ENCODE measurements at regions not wholly inside any gene's neighbourhood (a gene's known extent, or its start where the extent isn't known, plus 50 kb on each side); places are given as distances from the start of the nearest gene placed in this dataset.

- H3K27ac ChIP-seq: no peak overlapping the region
- no peaks in the 10 kb centered on the region for H3K9me3 ChIP-seq
- POLR2A ChIA-PET: no interaction called here
- 74% methylated on average over 13 of the region's 13 CpGs for WGBS (ENCODE audit: missing lambda C conversion rate)
- ATAC-seq (no peak), DNase-seq (ENCODE audit: low read depth in 1 of 2, low spot score in 1 of 2) (no peak), FAIRE-seq (no peak)
- no peaks in the 10 kb centered on the region for H3K4me1 ChIP-seq
- TF ChIP-seq RARB (CRISPR knock-in tag; IDR thresholded peaks at IDR 0.05) (no peak), SREBF2 (IDR thresholded peaks at IDR 0.05) (no peak), JUNB (IDR thresholded peaks at IDR 0.05) (no peak), HOXB5 (CRISPR knock-in tag; IDR thresholded peaks at IDR 0.05) (no peak), PHF8 (IDR thresholded peaks at IDR 0.05; ENCODE audit: borderline replicate concordance, low read depth) (no peak), TFCP2L1 (CRISPR knock-in tag; IDR thresholded peaks at IDR 0.05) (no peak), RCOR1 (IDR thresholded peaks at IDR 0.05; ENCODE audit: low read depth, low read length) (no peak), ATOH8 (CRISPR knock-in tag; IDR thresholded peaks at IDR 0.05; ENCODE audit: low read depth) (no peak), RAD21 (conservative IDR thresholded peaks at IDR 0.05 in 1 of 2, IDR thresholded peaks at IDR 0.05 in 1 of 2) (no peak)
- CTCF ChIA-PET: interaction anchor here (1.8 to 2.9 kb wide), 3 partner anchors 13 to 267 kb away, joined by 3 to 15 read pairs (median 5); no protein-coding TSS in a partner anchor
- H3K4me3 ChIP-seq: no peak overlapping the region
- H3K4me2 ChIP-seq: no peak overlapping the region
Observed at GRCh38 chr14:76311079-76311758, 64.7 kb upstream of the ESRRB start.

GRCh38 chr14:76312821-76313220 lies 63.1 kb upstream of the ESRRB start:
- no peak overlapping the region for H3K4me2 ChIP-seq
- no peak for FAIRE-seq
- no peak for TF ChIP-seq POLR2A (IDR thresholded peaks at IDR 0.05; ENCODE audit: low read length)
- no peak for TF ChIP-seq FOSB (CRISPR knock-in tag; IDR thresholded peaks at IDR 0.05)
- no peak for TF ChIP-seq CTCF (IDR thresholded peaks at IDR 0.05)
- no peak for TF ChIP-seq NR3C1 (IDR thresholded peaks at IDR 0.05)
- TF ChIP-seq HOXA7 (CRISPR knock-in tag; IDR thresholded peaks at IDR 0.05): no peak
- no peak for TF ChIP-seq BCL3 (IDR thresholded peaks at IDR 0.05)
- no peak for TF ChIP-seq MAZ (IDR thresholded peaks at IDR 0.05; ENCODE audit: borderline replicate concordance, low read depth, low read length)
- TF ChIP-seq CHD4 (IDR thresholded peaks at IDR 0.05; ENCODE audit: borderline replicate concordance): no peak
- TF ChIP-seq KDM1A (IDR thresholded peaks at IDR 0.05; ENCODE audit: low read depth): no peak
- no peak for TF ChIP-seq MYC (IDR thresholded peaks at IDR 0.05; ENCODE audit: borderline replicate concordance, low read length)
- TF ChIP-seq MAFK (IDR thresholded peaks at IDR 0.05; ENCODE audit: partially characterized antibody): no peak
- TF ChIP-seq NPAS2 (CRISPR knock-in tag; IDR thresholded peaks at IDR 0.05; ENCODE audit: borderline replicate concordance): no peak
- no peak for TF ChIP-seq CBX8 (IDR thresholded peaks at IDR 0.05)
- CTCF ChIA-PET: interaction anchor here (1.1 to 2.9 kb wide), 3 partner anchors 9 to 75 kb away, joined by 3 to 15 read pairs (median 5); no protein-coding TSS in a partner anchor
- no peak overlapping the region for H3K4me3 ChIP-seq
- H3K27ac ChIP-seq: no peak overlapping the region
- no peaks in the 10 kb centered on the region for H3K9me3 ChIP-seq
- H3K4me1 ChIP-seq: no peaks in the 10 kb centered on the region
- POLR2A ChIA-PET: interaction anchor here (0.5 kb wide), 1 partner anchor 373 kb away, joined by 5 read pairs; no protein-coding TSS in a partner anchor
- 69% methylated on average over 4 of the region's 4 CpGs for WGBS (ENCODE audit: missing lambda C conversion rate)
- no peak for DNase-seq (ENCODE audit: low read depth in 1 of 2, low spot score in 1 of 2)
- no peak for ATAC-seq

Data from A549 (cell line).